HepG2 (cell line): ENCODE measurements at regions not wholly inside any gene's neighbourhood (a gene's known extent, or its start where the extent isn't known, plus 50 kb on each side); places are given as distances from the start of the nearest gene placed in this dataset.

Experiments used
- ATAC-seq: fragments of 200-7000 bp; cut with Tn5 transposase; 3 replicates; pipeline ENCODE4 v1.9.1; 2020; ENCODE audit warnings: mild to moderate bottlenecking, moderate library complexity
- BruUV-seq: library from RNA; stranded (reverse); fragments of 400-500 nt; replicated peaks from 2 replicates; lab custom pipeline; 2021; lab: Mats Ljungman, UMichigan
- CTCF ChIA-PET: fragments of 300-600 bp; formaldehyde crosslinking; extraction: SDS; loops from one replicate; lab custom pipeline; 2021; ENCODE audit warnings: low total read pairs, inconsistent platforms, low intra/inter-chr PET ratio; lab: Yijun Ruan, JAX
- POLR2A ChIA-PET: fragments of 350-600 bp; sonication (Branson Sonifier 250); formaldehyde crosslinking; loops from one replicate; lab custom pipeline; 2020; ENCODE audit warnings: antibody characterized with exemption, inconsistent platforms; lab: Yijun Ruan, JAX
- DNase-seq: peaks from one replicate; pipeline ENCODE4 v3.0.0-alpha.2; 2015; ENCODE audit warnings: low spot score
- FAIRE-seq: peaks from 3 replicates; lab custom pipeline; 2011; peaks lifted over from hg19 to GRCh38; lab: Jason Lieb, UNC
- H2AFZ ChIP-seq: one replicate; pipeline ENCODE4 v1.6.1; 2011; ENCODE audit warnings: low read length, inconsistent platforms
- H3K27ac ChIP-seq: fragments of 300-600 bp; 3 replicates; pipeline ENCODE4 v1.8.0; 2011; ENCODE audit warnings: mixed run types, mild to moderate bottlenecking, mixed read lengths, low read length, inconsistent platforms; ENCODE audit not compliant: insufficient read depth; ENCODE audit errors: extremely low read length
- H3K27me3 ChIP-seq, 2 experiments: fragments of 200-600 bp in 1 of 2; 2 replicates in 1 of 2; 3 replicates in 1 of 2; pipeline versions ENCODE4 v1.6.0 to v1.8.0; 2011; ENCODE audit warnings: low read length in 2 of 2, mild to moderate bottlenecking in 2 of 2, moderate library complexity in 2 of 2, inconsistent platforms in 1 of 2; ENCODE audit not compliant: insufficient read depth in 2 of 2, control insufficient read depth in 1 of 2
- H3K36me3 ChIP-seq, 2 experiments: fragments of 200-600 bp in 1 of 2; replicated peaks in 1 of 2; 2 replicates in 1 of 2; 3 replicates in 1 of 2; pipeline versions ENCODE4 v1.5.1 to v1.8.0; 2011; ENCODE audit warnings: low read length in 2 of 2, inconsistent platforms in 1 of 2; ENCODE audit not compliant: insufficient read depth in 2 of 2, control insufficient read depth in 1 of 2
- H3K4me1 ChIP-seq: 2 replicates; pipeline ENCODE4 v1.5.1; 2012; ENCODE audit warnings: low read length, inconsistent platforms; ENCODE audit not compliant: insufficient read depth
- H3K4me2 ChIP-seq: 2 replicates; pipeline ENCODE4 v1.6.0; 2011; ENCODE audit warnings: low read depth, low read length, inconsistent platforms
- H3K4me3 ChIP-seq, 3 experiments: fragments of 200-600 bp in 1 of 3; sonication (generic), shearing (Covaris generic) in 1 of 3; replicated peaks in 1 of 3; 2 replicates each; pipeline ENCODE4 v1.5.1; 2011 to 2016; ENCODE audit warnings: low read length in 3 of 3, inconsistent platforms in 2 of 3, low read depth in 2 of 3, mild to moderate bottlenecking in 2 of 3, control low read depth in 1 of 3, mixed read lengths in 1 of 3; ENCODE audit not compliant: insufficient read depth in 1 of 3
- H3K79me2 ChIP-seq: one replicate; pipeline ENCODE4 v1.6.1; 2011; ENCODE audit warnings: low read length, inconsistent platforms; ENCODE audit not compliant: insufficient read depth
- H3K9ac ChIP-seq: 2 replicates; pipeline ENCODE4 v1.6.0; 2011; ENCODE audit warnings: mild to moderate bottlenecking, low read depth, low read length, inconsistent platforms; ENCODE audit not compliant: insufficient read depth
- H3K9me3 ChIP-seq: 2 replicates; pipeline ENCODE4 v1.5.1; 2012; ENCODE audit warnings: mild to moderate bottlenecking, low read length
- H4K20me1 ChIP-seq: 2 replicates; pipeline ENCODE4 v1.6.0; 2011; ENCODE audit warnings: inconsistent platforms, mild to moderate bottlenecking, low read length, moderate library complexity; ENCODE audit not compliant: insufficient read depth
- CHD4 ChIP-seq: fragments of 200-600 bp; sonication (generic); IDR thresholded peaks from 2 replicates; pipeline ENCODE4 v1.7.0; 2017; ENCODE audit warnings: mild to moderate bottlenecking, low read length, borderline replicate concordance
- HNRNPK ChIP-seq: fragments of 200-400 bp; formaldehyde crosslinking; IDR thresholded peaks from 2 replicates; pipeline ENCODE4 v1.6.1; 2018; ENCODE audit warnings: low read length, low read depth, moderate library complexity, mild to moderate bottlenecking; ENCODE audit not compliant: poor library complexity, severe bottlenecking
- PAWR ChIP-seq: sonication (generic); formaldehyde crosslinking; IDR thresholded peaks from 2 replicates; pipeline ENCODE4 v1.4.0; 2020; ENCODE audit warnings: missing genetic modification reagents, mild to moderate bottlenecking, borderline replicate concordance
- RAD21 ChIP-seq: fragments of 450-650 bp; formaldehyde crosslinking; IDR thresholded peaks from 2 replicates; pipeline ENCODE4 v1.5.0; 2020; ENCODE audit warnings: mild to moderate bottlenecking
- SALL1 ChIP-seq: sonication (generic); formaldehyde crosslinking; IDR thresholded peaks from 2 replicates; pipeline ENCODE4 v1.8.0; 2022; ENCODE audit warnings: mild to moderate bottlenecking, missing genetic modification reagents
- TEF ChIP-seq: sonication (generic); formaldehyde crosslinking; IDR thresholded peaks from 2 replicates; pipeline ENCODE4 v1.5.0; 2020; ENCODE audit warnings: missing genetic modification reagents
- ZBTB34 ChIP-seq: sonication (generic); formaldehyde crosslinking; IDR thresholded peaks from 2 replicates; pipeline ENCODE4 v1.8.0; 2022; ENCODE audit warnings: mild to moderate bottlenecking, missing genetic modification reagents
- ZFP90 ChIP-seq: sonication (generic); formaldehyde crosslinking; IDR thresholded peaks from 2 replicates; pipeline ENCODE4 v1.8.0; 2022; ENCODE audit warnings: missing genetic modification reagents, mild to moderate bottlenecking, inconsistent platforms, borderline replicate concordance
- ZNF441 ChIP-seq: sonication (generic); formaldehyde crosslinking; IDR thresholded peaks from 2 replicates; pipeline ENCODE4 v1.7.0; 2021; ENCODE audit warnings: missing genetic modification reagents, borderline replicate concordance
- ZNF580 ChIP-seq: IDR thresholded peaks from 2 replicates; pipeline ENCODE4 v1.6.1; 2016; ENCODE audit warnings: low read depth, borderline replicate concordance
- ZNF816 ChIP-seq: sonication (generic); formaldehyde crosslinking; IDR thresholded peaks from 2 replicates; pipeline ENCODE4 v1.8.0; 2022; ENCODE audit warnings: missing genetic modification reagents, mild to moderate bottlenecking, borderline replicate concordance
- ZSCAN21 ChIP-seq: sonication (generic); formaldehyde crosslinking; IDR thresholded peaks from 2 replicates; pipeline ENCODE4 v1.8.0; 2022; ENCODE audit warnings: mild to moderate bottlenecking, missing genetic modification reagents, moderate library complexity, borderline replicate concordance
- WGBS: methylation state at CpG from one replicate; pipeline ENCODE4 v1.1.6; 2017; ENCODE audit warnings: low lambda C conversion rate; 5-methylcytosine and 5-hydroxymethylcytosine counted together
- in situ Hi-C: cut with HindIII; loops from 2 replicates; pipeline ENCODE4 v1.10.0; 2017; ENCODE audit warnings: low pct_unique_long_range_greater_than_20kb; ENCODE audit not compliant: extremely low pct_ligation_motif_present
- intact Hi-C: fragments of 100-400 bp; cut with micrococcal nuclease; formaldehyde crosslinking; loops from one replicate; pipeline ENCODE4 v1.10.0; 2022; ENCODE audit not compliant: unreplicated experiment
- TF ChIP-seq, protein P1 (sequence below): sonication (generic); formaldehyde crosslinking; IDR thresholded peaks from 2 replicates; pipeline ENCODE4 v1.4.0; 2020; ENCODE audit warnings: missing genetic modification reagents, borderline replicate concordance

- no peaks in the 10 kb centered on the region for H3K36me3 ChIP-seq
- ChIA-PET POLR2A (no interaction called here), CTCF (no interaction called here)
- BruUV-seq = no TSS peak
- no peak overlapping the region for H2AFZ ChIP-seq
- no peaks in the 10 kb centered on the region for H3K4me1 ChIP-seq
- intact Hi-C loops = no loop called here
- no peak overlapping the region for H3K27ac ChIP-seq
- H3K9ac ChIP-seq = no peak overlapping the region
- H3K9me3 ChIP-seq = no peaks in the 10 kb centered on the region
- H3K4me3 ChIP-seq = no peak overlapping the region
- peaks cover 0 to 3% of the 10 kb centered on the region in 2 experiments; a peak in 2 of 5 replicates for H3K27me3 ChIP-seq
- in situ Hi-C loops = no loop called here
- FAIRE-seq (no peak), DNase-seq (no peak), ATAC-seq (no peak)
- 5% methylated on average over 2 of the region's 2 CpGs for WGBS
- no peaks in the 10 kb centered on the region for H4K20me1 ChIP-seq
- H3K4me2 ChIP-seq = no peak overlapping the region
- TF ChIP-seq ZBTB34 (CRISPR knock-in tag) (no peak), HNRNPK (no peak), SALL1 (CRISPR knock-in tag) (no peak), CHD4 (no peak), ZNF816 (no peak), TEF (CRISPR knock-in tag) (no peak), PAWR (CRISPR knock-in tag) (no peak), ZNF580 (CRISPR knock-in tag) (no peak), ZSCAN21 (no peak), ZFP90 (CRISPR knock-in tag) (no peak), ZNF441 (CRISPR knock-in tag) (no peak), RAD21 (CRISPR knock-in tag) (no peak)
- TF ChIP-seq, protein P1, sequence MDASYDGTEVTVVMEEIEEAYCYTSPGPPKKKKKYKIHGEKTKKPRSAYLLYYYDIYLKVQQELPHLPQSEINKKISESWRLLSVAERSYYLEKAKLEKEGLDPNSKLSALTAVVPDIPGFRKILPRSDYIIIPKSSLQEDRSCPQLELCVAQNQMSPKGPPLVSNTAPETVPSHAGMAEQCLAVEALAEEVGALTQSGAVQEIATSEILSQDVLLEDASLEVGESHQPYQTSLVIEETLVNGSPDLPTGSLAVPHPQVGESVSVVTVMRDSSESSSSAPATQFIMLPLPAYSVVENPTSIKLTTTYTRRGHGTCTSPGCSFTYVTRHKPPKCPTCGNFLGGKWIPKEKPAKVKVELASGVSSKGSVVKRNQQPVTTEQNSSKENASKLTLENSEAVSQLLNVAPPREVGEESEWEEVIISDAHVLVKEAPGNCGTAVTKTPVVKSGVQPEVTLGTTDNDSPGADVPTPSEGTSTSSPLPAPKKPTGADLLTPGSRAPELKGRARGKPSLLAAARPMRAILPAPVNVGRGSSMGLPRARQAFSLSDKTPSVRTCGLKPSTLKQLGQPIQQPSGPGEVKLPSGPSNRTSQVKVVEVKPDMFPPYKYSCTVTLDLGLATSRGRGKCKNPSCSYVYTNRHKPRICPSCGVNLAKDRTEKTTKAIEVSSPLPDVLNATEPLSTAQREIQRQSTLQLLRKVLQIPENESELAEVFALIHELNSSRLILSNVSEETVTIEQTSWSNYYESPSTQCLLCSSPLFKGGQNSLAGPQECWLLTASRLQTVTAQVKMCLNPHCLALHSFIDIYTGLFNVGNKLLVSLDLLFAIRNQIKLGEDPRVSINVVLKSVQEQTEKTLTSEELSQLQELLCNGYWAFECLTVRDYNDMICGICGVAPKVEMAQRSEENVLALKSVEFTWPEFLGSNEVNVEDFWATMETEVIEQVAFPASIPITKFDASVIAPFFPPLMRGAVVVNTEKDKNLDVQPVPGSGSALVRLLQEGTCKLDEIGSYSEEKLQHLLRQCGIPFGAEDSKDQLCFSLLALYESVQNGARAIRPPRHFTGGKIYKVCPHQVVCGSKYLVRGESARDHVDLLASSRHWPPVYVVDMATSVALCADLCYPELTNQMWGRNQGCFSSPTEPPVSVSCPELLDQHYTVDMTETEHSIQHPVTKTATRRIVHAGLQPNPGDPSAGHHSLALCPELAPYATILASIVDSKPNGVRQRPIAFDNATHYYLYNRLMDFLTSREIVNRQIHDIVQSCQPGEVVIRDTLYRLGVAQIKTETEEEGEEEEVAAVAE (CRISPR knock-in tag) = no peak
- H3K79me2 ChIP-seq = no peaks in the 10 kb centered on the region
Measured at GRCh38 chr11:27757953-27758352, 57.7 kb upstream of the BDNF start.
